Glomerular endothelial cell (primary cell): ENCODE measurements at regions not wholly inside any gene's neighbourhood (a gene's known extent, or its start where the extent isn't known, plus 50 kb on each side); places are given as distances from the start of the nearest gene placed in this dataset.

Source experiments
- DNase-seq: peaks from one replicate; pipeline ENCODE4 v3.0.0-alpha.2; 2011; ENCODE audit warnings: low read depth, low spot score; ENCODE audit errors: extremely low read depth

- no peak for DNase-seq
Measured at GRCh38 chr11:70486731-70487130, 88.4 kb downstream of the CTTN start.

- no peak for DNase-seq
Measured at GRCh38 chr11:70487160-70487559, 88.8 kb downstream of the CTTN start.

GRCh38 chr11:70487756-70488155 lies 89.4 kb downstream of the CTTN start:
- DNase-seq, result no peak

GRCh38 chr11:70488171-70488703 lies 89.9 kb downstream of the CTTN start:
- DNase-seq, result no peak

GRCh38 chr11:70489276-70489675 lies 90.9 kb downstream of the CTTN start:
- DNase-seq, result no peak

DNA sequence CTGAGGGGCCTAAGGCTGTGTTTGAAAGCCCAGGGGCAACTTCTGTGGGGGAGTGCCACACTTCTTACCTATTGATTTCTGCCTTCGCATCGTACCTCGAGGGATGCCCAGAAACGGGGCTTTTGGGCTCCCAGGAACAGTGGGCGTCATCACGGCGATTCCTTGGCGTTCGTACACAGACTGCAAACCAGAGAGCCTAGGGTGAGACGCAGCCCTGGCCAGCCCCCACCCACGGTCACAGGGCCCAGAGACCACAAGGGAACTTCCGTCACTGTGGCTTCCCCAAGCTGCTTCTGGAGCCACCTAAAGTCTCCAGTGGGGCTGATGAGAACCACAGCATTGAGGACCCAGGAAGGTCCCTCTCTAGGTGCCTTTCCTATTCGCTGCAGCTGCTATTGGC lies 91.9 kb downstream of the CTTN start:
- no peak for DNase-seq

DNA sequence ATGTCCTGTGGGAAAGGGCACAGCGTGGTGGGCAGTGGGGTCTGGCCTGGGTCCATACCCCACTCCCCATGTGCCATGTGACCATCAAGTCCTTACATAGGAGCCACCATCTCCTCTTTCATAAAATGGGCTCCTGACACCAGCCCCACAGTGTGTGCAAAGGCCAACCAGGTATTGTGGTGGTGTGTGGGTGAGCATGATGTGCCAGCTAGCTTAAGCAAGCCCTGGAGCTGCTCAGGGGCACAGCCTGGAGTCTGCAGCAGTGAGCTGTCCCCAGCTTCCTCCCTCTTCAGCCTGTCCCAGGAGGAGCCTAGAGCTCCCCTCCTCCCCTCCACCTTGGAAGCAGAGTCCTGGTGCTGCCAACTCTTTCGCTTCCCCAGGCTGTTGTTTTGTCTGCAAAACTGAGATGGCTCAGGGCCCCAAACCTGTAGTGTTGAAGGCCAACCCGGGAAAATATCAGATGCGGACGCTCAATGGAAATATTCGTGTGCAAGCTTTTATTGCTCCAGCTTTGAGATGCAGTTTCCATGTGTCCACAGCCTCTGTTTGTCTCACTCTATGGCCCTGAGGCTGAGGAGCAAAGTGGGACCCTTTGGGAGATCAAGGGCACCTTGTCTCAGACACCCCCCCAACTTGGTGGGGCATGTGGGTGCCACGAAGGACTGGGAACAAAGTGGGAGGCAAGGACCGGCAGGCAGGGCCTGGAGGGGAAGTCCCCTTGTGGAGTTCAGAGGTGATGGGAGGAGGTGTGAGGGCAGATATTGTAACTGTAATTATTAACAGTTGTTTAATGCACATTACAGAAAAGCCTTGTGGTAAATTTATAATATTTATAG lies 92.6 kb downstream of the CTTN start:
- no peak for DNase-seq

DNA sequence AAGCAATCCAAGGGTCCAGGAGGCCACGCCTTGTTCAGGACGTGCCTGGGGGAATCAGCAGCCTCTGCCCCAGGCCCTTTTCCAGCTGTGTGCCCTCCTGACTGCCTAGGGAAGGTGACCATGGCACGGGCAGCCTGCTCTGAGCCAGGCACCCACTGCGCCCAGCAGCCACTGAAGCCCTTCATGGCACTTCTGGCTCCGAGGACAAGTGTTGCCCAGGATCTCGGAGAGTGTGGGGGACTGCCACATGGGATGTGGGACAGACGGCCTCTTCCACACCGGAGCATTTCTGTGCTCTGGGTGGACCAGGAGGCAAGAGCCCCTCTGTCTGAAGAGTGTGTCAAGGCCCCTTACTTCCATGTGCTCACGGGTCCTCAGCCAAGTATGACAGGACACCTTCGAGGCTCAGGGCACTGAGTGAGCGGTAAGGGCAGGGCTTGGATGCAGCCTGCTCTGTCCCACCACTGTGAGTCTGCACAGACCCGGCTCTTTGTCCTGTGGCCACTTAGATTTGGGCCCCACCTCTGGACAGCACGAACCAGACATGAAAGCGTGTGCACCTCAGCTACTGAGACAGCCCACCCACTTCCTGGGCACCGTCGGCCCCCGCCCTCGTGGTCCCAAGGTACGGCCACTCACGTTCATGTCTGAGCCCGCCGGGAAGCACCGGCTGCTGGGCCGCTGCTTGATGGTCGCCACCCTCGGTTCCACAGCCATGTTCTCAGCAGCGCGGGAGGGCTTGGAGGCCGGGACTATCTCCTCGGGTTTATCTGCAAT lies 93.6 kb downstream of the CTTN start:
- DNase-seq, result no peak

DNA sequence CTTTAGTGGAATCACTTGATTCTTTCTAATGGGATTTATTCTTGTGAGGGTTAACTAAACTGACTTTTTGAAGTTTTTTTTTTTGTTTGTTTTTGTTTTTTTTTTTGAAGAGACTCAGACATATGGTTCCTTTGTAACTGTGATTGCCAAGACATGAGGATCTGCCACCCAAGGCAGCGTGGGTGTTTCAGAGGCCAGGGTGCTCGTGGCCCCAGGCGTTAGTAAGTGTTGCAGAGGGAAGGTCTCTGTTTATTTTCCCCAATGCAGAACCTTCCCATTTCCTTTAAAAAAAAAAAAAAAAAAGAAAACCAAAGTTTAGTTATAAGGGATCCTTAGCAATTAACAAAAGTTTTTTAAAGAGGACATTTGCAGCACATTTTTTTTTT lies 94.8 kb downstream of the CTTN start:
- no peak for DNase-seq

- no peak for DNase-seq
Measured at GRCh38 chr11:70493891-70494290, 95.6 kb downstream of the CTTN start.

DNA sequence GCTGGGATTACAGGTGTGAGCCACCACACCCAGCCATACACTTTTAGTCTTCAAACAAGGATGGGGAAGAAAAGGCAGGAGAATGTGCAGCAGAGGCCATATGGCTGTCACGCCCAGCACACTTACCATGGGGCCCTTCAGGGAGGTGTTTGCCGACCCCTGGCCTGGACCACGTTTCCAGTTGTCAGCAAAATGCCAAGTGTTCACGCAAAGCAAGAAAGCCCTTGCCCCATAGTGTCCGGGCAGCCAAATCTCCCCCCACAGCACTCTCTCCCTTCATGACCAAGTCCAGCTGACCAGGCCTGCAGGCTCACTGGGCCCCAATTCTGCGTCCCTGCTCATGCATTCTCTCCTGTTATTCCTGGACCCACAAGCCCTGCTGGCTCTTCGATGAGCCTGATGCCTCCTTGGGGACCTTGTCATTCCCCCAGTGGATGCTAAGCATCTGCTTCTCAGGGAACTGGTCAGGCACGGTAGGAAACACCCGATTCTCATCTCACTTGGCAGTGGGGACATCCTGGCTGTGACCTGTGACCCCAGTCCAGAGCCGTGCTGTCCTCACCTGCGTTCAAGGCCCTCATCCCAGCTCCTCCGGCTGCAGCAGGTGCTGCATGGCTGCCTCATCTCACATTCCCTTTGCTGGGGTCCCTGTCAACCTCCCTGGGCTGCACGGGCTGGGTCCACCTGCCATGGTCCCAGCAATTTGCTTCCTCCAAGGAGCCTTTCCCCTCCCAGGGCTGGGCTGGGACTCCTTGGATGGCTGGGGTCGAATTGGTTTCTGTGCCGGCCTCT lies 96.4 kb downstream of the CTTN start:
- DNase-seq, result no peak

DNA sequence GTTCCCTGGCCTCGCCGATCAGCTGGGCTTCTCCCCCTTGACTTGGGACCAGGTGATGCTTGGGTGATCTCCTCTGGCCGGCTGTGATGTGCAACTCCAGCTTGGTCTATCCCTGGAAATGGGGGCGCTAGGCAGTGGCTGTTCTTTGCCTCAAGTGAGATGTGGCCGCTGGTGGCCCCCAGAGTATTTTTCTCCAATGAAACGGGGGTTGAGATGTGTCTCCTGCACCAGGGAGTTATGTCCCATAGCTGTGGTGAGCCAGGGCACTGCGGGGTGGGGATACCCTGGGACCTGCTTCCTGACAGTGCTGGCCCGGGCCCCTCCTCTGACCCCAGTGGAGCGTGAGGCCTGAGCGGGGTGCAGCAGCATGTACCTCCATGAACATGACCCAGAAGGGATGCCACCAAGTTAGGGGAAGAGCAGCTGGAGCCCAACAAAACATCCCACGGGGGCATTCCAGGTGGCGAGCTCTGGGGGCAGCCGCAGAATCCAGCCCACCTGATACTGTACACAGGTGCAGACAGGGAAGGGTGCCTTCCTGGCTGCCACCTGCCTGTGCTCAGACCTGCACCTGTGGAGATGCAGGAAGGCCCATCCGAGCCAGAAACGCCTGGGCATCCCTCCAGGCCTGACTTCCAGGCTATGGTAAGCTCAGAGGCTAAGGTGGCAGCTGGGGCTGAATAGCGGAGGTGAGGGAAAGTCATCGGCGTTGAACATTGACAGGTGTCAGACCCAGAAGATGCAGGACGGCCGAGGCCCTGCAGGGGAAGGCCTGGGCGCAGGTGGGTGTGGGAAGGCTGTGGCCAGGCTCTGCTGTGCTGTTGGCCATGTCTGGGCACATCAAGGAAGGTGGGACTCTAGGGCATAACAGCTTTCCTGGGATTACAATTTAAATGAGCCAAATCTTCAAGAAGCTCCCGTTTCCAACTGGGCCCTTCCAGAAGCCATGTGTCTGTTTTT lies 97.3 kb downstream of the CTTN start:
- DNase-seq, result no peak

- no peak for DNase-seq
Measured at GRCh38 chr11:70496591-70497535, 98.5 kb downstream of the CTTN start.

GRCh38 chr11:70497536-70498075 lies 99.3 kb downstream of the CTTN start:
- DNase-seq, result no peak

- DNase-seq, result no peak
Measured at GRCh38 chr11:70498171-70498571, 99.8 kb downstream of the CTTN start.

- no peak for DNase-seq
Measured at GRCh38 chr11:70498976-70499801, 100.9 kb downstream of the CTTN start.

DNA sequence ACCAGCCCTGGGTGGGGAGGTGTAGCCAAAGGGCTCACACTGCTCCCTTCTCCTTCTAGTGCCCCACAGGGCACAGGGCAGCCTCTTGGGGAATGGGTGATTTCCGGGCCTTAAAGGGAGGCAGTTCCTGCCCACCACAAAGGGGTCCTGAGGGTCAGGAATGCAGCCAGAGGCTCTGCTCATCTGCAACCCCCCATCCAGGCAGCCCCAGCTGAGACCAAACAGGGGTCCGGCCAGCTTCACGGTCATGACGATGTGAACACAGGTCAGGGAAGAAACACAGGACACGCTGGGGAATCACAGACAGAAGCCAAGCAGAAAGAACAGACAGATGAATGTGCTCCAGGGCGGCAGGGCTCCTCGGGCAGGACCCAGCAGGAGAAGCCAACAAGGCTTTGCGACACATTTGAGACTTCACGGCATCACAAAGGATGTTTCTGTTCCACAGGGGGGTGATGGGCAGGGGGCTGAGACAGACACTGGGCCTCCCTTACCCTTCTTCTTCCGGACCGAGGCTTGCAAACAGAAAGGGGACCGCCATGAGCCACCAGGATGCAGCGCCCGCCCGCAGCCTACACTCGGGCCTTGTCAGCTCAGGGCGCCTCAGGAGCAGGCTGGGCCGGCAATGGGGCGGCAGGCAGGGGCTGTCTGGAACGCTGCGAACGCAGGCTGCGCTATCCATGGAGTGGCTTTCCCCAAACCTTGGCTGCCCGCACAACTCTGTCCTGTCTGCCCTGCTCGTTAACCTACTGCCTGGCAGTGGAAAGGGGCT lies 101.9 kb downstream of the CTTN start:
- no peak for DNase-seq
